ENCODE measurements at regions not wholly inside any gene's neighbourhood (a gene's known extent, or its start where the extent isn't known, plus 50 kb on each side); places are given as distances from the start of the nearest gene placed in this dataset.

DNA sequence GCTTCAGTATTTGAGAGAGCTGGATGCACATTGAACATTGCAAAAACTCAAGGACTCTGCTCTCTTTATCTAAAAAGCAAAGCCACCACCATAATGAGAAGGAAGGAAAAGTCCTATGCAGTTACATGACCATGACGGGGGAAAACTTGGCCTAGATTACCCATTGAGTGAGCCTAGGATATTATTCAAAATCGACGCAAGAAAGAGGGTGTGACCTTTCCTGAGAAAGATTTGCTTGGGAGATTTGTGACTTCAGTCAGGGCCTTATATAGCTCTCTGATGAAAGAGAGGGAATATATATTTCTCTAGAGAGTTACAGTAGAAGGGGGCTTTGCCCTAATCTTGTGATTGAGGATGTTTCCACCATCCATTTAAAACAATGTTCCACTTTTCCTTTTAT, 153.0 kb upstream of the DPYD start:
- H3K4me3 ChIP-seq (ENCODE audit: low read length), result no peak overlapping the region
- no peak for DNase-seq (ENCODE audit: low read depth)
- TF ChIP-seq, protein P1, sequence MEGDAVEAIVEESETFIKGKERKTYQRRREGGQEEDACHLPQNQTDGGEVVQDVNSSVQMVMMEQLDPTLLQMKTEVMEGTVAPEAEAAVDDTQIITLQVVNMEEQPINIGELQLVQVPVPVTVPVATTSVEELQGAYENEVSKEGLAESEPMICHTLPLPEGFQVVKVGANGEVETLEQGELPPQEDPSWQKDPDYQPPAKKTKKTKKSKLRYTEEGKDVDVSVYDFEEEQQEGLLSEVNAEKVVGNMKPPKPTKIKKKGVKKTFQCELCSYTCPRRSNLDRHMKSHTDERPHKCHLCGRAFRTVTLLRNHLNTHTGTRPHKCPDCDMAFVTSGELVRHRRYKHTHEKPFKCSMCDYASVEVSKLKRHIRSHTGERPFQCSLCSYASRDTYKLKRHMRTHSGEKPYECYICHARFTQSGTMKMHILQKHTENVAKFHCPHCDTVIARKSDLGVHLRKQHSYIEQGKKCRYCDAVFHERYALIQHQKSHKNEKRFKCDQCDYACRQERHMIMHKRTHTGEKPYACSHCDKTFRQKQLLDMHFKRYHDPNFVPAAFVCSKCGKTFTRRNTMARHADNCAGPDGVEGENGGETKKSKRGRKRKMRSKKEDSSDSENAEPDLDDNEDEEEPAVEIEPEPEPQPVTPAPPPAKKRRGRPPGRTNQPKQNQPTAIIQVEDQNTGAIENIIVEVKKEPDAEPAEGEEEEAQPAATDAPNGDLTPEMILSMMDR (conservative IDR thresholded peaks at IDR 0.05; ENCODE audit: low read length), result no peak

DNA sequence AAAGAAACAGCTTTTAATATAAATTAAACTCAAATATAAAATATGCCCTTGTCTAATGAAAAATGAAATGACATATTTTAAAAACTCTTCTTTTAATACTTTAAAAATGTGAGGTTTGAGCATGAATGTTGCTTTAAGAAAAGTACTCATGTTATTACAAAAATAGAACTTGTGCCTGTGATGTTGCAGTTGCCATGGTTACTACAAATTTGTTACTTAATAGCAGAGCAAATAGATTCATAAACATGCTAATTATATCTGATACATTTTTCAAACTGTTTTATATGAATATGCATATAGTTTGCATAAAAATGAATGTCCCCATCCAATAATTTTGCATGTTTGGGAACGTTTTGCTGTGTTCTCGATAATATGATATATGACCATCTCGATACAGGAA, 152.3 kb upstream of the DPYD start:
- no peak for DNase-seq (ENCODE audit: low read depth)
- no peak overlapping the region for H3K4me3 ChIP-seq (ENCODE audit: low read length)
- TF ChIP-seq, protein P1 (conservative IDR thresholded peaks at IDR 0.05; ENCODE audit: low read length), result no peak

DNA sequence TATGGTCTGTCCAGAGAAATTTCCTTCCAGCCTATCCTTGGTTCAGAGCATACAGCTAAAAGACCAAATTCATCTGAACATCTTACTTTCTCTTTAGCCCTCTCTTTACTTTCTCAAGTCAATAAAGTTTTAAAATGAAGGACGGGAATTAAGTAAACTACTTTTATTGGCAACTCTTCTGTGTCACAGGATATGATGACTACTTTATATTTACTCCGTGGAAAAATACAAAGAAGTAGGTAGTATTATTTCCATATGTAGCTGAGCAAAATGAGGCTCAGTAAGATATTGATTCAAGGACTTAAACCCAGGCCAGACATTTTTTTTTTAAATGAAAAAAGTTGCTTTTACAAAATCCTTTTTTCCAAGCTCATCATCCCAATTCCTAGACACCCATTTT, 151.2 kb upstream of the DPYD start:
- TF ChIP-seq, protein P1 (conservative IDR thresholded peaks at IDR 0.05; ENCODE audit: low read length), result no peak
- no peak for DNase-seq (ENCODE audit: low read depth)
- no peak overlapping the region for H3K4me3 ChIP-seq (ENCODE audit: low read length)

DNA sequence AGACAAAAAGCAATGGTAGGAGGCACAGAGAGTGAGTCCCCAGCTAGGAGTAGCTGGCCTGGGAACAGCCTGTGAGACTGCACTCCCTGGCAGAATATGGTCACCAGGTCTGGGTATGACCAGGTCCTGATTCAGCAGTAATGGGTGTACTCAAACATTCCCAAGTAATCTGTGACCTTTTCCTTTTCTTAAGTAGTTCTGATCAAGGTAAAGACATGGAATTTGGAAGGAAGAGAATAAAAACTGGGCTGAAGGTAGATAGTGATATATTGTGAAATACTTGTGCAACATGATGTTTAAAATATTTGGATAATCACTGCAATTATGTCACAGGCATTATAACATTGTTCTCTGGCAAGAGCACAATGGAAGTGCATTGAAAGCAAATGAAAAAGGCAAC, 147.2 kb upstream of the DPYD start:
- H3K4me3 ChIP-seq (ENCODE audit: low read length), result no peak overlapping the region
- DNase-seq (ENCODE audit: low read depth), result no peak
- TF ChIP-seq, protein P1 (conservative IDR thresholded peaks at IDR 0.05; ENCODE audit: low read length), result no peak

DNA sequence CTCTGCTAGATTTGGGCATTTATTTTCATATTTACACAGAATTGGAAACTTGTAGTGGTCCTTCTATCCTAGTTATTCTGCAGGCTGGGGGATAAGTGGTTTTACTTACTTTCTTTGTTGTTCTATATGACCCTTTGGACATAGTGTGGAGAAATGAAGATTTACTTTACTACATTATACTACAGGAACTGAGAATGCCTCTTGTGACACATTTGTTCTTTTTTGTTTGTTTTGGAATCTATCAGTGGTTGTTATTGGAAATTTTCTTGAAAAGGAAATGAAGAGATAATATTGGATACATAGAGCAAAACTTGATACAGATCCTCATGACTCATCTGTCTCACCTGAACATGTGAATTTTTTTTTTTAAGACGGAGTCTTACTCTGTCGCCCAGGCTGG, 146.1 kb upstream of the DPYD start:
- no peak overlapping the region for H3K4me3 ChIP-seq (ENCODE audit: low read length)
- TF ChIP-seq, protein P1 (conservative IDR thresholded peaks at IDR 0.05; ENCODE audit: low read length), result no peak
- DNase-seq (ENCODE audit: low read depth), result no peak

DNA sequence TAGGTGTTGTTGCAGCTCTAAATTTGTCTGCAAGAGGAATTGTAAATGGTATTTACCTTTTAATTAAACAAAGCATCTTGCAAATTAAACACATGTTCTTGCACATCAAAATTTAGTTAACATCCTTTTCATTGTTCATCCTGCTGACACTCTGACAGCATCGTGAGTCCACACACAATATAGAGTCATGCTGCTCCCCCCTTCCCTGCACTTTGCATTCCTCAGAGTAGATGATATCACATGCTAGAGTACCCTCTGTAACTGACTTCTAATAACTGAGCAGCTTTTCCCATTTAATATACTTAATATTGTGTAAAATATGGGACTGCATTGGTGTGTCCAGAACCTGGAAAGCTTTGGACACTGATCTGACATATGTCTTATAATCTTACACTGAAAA, 138.8 kb upstream of the DPYD start:
- TF ChIP-seq, protein P1 (conservative IDR thresholded peaks at IDR 0.05; ENCODE audit: low read length), result no peak
- DNase-seq (ENCODE audit: low read depth), result no peak
- H3K4me3 ChIP-seq (ENCODE audit: low read length), result no peak overlapping the region

DNA sequence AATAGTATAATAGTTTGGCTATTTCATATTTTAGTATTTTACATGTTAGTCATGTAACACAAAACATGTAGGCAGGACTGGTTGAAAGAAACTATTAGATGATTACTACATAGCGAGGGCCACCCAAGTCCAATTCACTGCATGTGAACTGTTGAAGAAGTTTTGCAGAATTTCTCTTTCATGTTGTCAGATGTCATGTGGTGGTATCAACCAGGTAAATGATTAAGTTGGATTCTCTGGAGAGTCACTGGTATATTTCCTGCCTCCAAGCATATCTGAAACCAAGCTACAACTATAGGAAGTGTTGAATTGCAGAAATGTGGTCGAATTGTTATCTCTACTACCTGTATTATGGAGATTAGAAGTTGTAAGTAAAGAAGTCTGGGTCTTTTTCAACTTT, 137.8 kb upstream of the DPYD start:
- TF ChIP-seq, protein P1 (conservative IDR thresholded peaks at IDR 0.05; ENCODE audit: low read length), result no peak
- H3K4me3 ChIP-seq (ENCODE audit: low read length), result no peak overlapping the region
- no peak for DNase-seq (ENCODE audit: low read depth)

Measured in AG10803 (cell line).